GM20431 (cell line): ENCODE measurements at regions not wholly inside any gene's neighbourhood (a gene's known extent, or its start where the extent isn't known, plus 50 kb on each side); places are given as distances from the start of the nearest gene placed in this dataset.

Experiments
- in situ Hi-C: fragments of 300-500 bp; cut with MseI, MboI; formaldehyde crosslinking; loops from one replicate; pipeline ENCODE4 v1.15.0; 2020; ENCODE audit warnings: low sequenced_read_pairs; ENCODE audit not compliant: unreplicated experiment

DNA sequence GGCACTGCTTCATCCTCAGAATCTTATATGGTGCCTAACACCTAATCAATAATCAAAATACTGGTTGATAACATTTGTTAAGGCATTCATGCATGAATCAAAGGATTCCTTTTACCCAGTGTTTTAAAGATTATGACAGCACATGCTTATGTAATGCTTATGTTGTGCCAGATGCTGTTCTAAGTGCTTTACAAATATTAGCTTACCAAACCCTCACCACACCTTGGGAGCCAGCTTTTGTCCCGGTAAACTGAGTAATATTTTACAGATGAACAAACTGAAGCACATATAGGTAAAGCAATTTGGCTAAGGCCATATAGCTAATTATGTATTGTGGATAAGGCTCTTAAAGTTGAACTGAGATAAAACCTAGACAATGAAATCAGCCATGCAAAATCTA lies 209.2 kb downstream of the ALX1 start:
- in situ Hi-C loops: no loop called here

DNA sequence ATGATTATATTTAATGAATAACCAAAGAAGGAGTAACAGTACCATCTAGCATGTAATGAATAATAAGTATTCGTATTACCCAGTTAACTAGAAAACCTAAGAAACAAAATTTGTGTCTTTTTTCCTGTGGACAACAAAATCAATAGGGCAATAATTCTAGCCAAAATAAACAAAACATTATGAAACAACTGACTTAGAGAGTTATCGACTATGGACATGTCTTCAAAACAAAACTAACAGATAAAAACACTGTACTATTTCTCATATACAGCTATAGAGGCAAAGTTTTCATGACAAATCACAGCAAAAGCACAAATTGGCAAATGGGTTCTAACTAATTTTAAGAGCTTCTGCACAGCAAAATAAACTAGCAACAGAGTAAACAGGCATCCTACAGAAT lies 224.1 kb downstream of the ALX1 start:
- in situ Hi-C loops: no loop called here

DNA sequence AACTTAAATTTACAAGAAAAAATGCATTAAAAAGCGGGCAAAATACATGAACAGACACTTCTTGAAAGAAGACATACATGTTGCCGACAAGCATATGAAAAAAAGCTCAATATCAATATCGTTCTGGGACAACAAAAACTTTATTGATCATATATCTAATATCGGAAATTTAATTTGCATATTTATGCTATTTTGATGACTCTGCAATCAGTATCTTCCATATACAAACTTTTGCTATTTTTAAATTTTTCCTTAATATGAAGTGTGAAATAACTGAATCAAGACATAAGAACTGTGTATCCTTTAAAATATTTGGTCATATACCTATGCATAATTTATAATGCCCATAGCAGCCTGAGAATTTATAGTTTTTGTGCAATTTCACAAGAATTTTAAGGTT lies 224.6 kb downstream of the ALX1 start:
- in situ Hi-C loops: no loop called here

DNA sequence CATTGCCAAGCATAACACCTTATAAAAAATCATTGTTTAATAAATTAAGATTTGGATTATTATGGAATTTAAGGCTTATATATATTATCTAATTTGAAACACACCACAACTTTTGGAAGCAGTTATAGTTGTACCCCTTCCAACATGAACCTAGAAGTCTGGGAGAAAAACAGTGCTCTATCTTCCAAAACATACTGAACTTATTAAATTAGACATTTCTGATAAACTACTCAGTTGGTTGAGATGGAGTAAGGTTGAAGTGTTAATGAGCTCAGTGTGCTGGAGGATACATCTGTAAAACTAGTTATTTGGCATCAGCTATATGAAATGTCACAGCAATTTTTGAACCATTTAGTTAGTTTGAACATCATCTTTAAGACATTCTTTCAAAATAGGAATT lies 227.4 kb downstream of the ALX1 start:
- in situ Hi-C loops: no loop called here

DNA sequence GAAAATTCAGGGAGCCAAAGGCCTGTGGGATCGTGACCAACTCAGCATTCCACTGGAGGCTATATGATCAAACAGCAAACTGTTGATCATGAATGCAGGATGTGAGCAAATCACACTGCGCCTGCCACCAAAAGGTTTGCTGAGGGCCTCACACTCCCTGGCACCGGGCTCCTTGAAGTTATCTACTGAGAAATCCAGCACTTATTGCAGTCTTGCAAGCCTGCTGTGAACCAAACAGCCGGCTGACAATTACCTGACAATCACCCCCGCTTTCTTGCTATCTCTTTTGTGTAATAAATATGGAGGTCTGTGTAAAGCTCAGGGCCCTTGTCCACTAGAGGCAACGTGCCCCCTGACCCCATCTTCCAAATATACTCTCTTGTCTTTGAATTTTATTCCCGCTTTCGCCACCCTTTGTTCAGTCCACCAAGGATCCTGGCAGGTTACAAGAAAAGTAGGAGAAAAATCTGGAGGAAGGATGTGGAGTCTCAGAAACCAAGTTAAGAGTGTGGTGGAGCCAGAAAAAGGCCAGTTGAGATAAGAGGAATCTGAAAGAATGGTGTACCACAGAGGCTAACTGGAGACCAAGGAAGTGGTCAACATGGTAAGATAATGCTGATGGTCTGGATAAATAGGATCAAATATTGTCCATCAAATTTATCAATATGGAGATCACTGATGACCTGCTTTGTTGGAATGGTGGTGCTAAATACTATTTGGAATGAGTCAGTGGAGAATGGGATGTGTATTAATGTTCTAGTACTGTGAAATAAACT lies 229.2 kb downstream of the ALX1 start:
- in situ Hi-C loops: no loop called here

DNA sequence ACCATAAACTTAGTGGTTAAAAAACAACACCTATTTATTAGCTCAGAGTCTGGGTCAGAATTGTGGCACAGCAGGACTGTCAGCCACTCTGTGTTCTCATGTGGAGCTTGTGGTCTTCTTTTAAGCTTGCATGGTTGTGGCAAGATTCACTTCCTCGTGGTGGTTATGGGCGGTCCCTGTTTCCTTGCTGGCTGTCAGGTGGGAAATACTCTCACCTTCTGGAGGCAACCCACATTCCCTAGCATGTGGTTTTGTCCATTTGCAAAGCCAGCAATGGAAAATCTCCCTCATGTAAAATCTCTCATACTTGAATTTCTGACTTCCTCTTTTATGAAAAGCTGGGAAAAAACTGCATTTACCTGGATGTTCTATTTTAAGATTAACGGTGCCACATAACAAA lies 229.8 kb downstream of the ALX1 start:
- in situ Hi-C loops: no loop called here

DNA sequence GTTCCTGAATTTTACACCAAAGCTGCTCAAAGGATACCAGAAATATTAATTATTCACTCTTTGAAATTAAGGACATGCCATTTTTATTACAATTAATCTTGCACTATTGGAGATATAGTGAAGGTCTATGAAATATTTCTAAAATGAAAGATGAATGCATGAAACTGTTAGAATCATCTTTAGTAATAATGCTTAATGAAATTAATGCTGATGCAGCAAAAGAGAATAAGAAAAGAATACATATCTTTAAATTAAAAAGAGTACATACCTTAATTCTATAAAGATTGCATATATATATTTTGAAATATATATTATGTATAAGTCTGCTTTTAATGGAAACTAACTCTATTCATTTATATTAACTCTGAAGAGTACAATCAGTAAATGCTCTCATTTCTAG lies 236.0 kb downstream of the ALX1 start:
- in situ Hi-C loops: no loop called here

DNA sequence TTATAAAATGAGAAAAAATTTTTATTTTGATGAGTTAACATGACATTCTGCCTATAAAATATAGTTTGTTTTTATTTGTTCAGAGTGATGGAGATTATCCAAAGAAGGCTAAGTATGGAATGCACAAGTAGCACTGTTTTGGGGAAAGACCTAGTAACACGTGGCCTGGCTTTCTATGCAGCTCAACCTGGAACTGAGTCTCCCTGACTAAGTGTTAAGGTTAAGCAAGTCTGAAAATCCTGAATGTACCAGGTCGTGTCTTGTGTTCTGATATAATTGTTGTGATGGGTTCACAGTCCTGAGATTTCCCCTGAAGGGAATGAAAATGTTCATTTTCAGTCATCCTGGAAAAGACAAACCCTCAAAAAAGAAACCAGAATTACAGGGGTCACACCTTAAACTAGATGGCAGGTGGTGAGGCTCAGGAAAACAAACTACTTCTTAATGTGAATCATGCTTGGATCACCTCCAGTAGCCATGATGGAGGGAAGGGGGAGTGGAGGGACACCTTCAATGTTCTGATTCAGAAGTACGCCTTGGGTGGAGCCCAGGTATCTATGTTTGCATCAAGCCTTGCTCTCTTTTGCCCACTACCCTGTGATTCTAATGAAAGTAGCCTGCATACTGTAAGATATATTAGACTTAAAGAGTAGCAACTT lies 236.8 kb downstream of the ALX1 start:
- in situ Hi-C loops: no loop called here

DNA sequence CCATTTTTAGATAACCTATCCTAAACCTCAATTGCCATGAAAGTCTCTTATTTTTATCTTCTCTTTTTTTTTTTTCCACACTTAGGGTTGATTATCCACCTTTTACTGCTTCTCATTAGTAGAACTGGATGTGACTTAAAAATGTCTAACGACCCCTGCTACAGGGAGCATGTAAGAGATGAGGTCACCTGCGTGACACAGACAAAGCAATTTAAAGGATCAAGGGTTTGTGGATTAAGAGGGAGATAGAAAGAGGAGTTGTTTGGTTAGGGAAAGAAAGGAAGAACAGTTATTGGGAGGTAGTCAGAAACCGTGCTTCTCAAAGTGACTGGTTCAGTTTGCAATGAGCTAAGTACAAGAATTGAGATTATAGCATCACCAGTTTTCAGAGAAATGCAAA lies 239.1 kb downstream of the ALX1 start:
- in situ Hi-C loops: no loop called here

DNA sequence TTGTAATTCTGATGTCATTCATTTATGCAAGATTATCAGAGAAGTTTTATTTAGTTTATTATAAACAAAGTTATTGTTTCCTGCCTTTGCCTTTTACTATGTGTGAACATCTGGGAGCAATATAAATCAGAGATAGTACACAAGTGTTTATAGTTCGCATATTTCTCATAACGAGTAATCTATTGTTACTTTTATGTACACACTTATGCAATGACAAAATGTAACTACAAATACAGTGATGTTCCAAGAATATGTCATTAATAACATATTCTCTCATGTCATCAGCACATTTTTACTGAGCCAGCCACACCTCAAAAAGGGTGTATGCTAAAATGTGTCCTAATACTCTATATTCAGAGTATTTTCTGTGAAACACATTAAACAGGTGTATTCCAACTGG lies 243.2 kb downstream of the ALX1 start:
- in situ Hi-C loops: no loop called here

DNA sequence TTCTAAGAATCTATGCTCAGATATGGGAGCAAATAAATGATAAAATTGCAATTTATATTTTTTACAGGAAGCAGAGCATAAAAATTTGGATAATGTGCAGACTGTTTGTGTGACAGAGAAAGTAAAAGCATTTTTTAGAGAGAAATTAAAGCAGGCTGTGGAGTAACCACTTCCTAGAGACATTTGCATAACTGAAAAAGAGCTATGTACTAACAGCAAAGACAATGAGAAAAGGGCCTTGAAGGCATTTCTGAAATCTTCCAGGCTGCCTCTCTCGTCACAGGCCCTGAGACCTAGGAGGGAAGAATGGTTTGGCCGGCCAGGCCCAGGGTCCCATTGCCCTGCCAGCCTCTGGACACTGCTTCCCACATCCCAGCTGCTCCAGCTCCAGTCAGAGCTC lies 247.2 kb downstream of the ALX1 start:
- in situ Hi-C loops: no loop called here

DNA sequence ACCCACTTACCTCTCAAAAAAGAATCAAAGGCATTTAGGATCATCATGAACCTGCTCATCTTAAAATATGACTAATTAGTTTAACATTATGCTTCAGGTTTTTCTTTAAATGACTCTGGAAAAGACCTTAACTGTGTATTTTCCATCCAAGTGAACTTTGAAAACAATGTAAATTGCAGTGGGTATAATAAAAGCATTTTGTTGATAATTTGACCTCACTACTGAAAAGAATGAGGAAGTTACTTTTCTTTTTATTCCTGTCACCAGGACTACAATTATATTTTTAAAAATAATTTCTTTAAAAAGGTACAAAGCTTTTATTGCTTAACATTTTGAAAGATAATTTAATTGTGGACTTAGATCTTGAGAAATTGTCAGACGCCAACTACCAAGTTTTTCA lies 249.9 kb downstream of the ALX1 start:
- in situ Hi-C loops: no loop called here

DNA sequence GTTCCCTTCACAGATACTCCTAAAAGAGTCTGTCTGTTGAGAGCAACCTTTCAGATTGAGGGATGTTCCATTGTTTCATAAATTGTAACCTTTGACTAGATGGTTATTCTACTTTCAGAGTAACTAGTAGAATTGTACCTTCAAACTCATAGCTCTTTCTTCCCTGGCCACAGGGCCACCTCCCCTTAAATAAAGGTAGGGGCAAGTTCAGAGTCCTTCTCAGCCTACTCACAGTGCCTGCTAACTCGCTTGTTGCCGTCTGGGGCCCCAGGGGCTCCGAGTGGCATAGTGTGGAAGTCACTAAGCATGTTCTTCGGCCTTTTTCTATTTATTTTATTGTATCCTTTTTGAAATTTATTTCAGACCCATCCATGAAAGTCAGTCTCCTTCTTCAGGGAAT lies 250.4 kb downstream of the ALX1 start:
- in situ Hi-C loops: no loop called here

DNA sequence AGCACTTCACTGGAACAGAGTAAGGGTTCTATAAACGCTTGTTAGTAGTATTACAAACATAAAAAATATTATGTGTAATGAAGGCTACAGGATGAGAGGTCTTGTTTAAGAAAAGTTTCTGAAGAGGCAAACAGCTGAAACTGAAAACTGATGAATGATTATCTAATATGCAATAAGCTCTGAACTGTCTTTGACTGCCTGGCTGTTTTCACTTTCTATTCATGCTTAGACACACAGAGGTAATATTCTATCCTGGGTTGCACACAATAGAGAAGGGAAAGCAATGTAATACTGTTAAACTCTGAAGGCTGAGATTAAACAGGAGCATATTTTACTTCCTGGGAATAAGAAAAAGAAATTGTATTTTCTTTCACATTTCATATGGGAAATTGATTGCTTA lies 251.3 kb downstream of the ALX1 start:
- in situ Hi-C loops: no loop called here

DNA sequence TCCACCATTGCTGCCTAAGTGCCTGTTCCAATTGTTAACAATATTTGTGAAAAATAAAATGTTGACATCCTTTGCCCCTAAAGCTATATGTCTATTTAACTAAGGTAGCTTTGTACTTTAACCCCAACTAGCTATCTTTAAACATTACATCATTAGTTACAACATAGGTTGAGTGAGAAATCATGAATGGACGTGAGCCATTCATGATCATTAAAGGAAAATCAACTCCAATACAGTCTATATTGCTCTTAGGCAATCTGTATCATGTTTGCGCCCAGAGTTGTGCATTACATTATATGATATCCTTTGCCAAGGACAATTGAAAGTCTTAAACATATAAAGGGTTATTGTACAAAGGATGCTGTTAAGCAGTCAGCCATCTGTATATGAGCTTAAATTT lies 269.6 kb downstream of the ALX1 start:
- in situ Hi-C loops: no loop called here

DNA sequence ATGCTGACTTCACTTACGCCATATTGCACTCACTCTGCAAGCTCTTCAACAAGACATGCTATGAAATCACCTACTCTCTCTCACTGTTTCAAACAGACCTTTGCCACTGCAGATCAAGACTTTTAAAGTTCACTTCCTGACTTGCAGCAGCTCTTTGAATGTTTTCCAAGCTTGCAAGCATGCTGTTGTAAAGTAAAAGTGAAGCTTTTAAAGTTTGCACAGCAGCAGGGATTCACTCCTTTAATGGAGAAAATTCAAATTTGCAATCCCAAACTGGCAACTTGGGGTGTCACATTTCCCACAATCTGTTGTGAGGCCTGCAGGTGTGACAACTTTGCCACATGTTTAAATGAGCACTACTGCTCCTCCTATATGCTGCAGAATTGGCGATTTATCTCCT lies 270.9 kb downstream of the ALX1 start:
- in situ Hi-C loops: no loop called here

DNA sequence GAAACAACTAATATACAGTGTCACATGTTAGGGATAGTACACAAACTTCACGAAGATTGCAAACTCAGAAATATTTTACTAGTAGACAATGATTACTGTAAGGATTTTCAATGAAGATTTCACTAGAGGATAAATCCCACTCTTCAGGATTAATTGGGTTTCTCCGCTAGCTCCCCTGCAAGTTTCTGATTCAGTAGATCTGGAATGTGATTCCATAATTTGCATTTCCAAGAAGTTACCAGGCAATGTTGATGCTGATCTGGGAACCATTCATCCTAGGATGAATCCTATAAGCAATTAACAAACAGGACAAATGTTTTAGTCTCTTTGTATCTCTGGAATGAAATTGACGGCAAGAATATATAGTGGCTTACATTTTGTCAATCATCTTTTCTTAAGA lies 272.4 kb downstream of the ALX1 start:
- in situ Hi-C loops: no loop called here

DNA sequence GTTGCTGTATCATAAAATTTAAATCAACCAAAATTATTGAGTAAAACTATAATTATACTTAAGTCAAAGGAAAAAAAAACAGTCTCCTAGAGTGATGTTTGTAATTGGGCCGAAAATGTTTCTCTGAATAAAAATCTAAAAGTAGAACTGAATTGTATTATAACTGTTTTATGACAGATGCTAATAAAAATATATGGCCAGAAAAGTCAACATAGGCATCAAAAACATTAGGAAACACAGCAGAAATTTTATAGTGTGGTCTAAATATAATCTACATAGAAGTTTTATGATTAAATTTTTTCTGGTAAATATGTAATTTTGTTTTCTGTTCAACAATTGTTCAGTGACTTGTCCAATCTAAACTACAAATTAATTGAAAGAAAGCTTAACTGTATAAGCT lies 277.8 kb downstream of the ALX1 start:
- in situ Hi-C loops: no loop called here

DNA sequence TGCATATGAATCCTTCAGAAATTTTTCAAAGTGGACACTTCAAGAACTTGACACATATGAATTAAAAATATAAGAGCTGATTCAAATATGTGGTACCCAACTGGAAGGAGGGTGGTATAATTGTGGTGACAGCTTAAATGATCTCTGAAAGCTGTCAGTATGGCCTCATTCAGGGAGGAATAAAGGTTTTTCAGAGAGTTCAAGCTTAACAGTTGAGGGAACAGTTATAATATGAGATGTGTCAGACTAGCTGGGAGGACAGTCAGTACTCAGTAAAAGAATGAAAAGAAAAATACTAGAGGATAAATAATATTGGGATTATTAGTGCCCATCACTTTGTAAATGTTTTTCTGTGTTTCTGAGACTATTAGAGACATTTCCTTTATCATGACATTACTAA lies 277.5 kb downstream of the RASSF9 start:
- in situ Hi-C loops: no loop called here

DNA sequence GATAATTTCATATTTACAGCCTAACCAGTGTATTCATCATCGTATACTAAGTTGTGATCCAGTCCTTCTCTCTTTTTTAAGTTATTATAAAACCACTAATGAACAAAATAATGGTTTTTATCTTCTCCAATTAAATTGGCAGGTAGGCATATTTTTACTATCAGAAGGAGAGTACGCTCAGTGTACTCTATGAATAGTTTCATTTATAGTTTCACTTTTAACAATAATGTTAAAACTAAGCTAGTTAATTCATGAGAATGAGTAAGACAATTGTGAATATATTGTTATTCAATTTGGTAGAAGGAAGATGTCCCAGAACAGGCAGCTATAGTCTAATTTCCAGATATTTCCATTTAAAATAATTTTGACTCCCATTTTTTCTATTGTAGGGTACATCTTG lies 277.1 kb downstream of the RASSF9 start:
- in situ Hi-C loops: no loop called here

DNA sequence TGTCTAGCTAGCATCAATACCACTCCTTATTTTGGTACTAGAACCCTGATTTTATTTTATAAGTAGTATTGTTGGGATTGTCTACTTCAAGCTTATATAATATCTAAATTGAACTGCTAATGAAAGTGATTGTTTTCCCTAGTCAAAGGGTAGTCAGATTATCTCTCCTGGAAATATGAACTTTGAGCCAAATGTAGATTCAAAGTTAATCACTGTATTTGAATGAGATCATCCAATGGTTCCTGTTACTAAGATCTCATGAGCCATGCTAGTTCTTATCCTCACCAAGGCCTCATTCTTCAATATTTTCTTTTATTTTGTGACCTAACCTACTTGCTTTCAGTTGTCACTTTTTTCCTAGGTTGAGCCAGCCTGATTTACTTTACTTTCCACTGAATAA lies 276.7 kb downstream of the RASSF9 start:
- in situ Hi-C loops: no loop called here

DNA sequence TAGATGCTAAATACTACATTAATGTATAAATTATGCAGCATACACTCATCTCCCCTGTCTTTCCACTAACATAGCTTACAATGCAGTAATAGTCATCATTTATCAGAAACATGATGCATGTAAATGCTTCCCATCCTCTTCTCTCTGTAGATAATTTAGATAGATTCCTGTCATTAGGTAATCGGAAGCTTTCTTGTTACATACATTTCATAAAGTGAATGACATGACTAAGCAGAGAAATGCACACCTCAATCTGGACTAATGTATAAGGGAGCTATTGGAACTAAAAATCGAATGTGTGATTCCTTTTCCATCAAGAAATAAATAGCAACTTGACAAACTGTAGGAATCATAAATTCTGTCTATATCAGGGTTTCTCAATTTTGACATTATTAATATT lies 273.4 kb downstream of the RASSF9 start:
- in situ Hi-C loops: no loop called here
